ENCODE measurements at regions not wholly inside any gene's neighbourhood (a gene's known extent, or its start where the extent isn't known, plus 50 kb on each side); places are given as distances from the start of the nearest gene placed in this dataset.

- no peak for ATAC-seq
Measured at GRCh38 chr2:155748131-155748530, 584.4 kb downstream of the NR4A2 start.

- ATAC-seq = no peak
Measured at GRCh38 chr2:155747531-155747930, 585.0 kb downstream of the NR4A2 start.

DNA sequence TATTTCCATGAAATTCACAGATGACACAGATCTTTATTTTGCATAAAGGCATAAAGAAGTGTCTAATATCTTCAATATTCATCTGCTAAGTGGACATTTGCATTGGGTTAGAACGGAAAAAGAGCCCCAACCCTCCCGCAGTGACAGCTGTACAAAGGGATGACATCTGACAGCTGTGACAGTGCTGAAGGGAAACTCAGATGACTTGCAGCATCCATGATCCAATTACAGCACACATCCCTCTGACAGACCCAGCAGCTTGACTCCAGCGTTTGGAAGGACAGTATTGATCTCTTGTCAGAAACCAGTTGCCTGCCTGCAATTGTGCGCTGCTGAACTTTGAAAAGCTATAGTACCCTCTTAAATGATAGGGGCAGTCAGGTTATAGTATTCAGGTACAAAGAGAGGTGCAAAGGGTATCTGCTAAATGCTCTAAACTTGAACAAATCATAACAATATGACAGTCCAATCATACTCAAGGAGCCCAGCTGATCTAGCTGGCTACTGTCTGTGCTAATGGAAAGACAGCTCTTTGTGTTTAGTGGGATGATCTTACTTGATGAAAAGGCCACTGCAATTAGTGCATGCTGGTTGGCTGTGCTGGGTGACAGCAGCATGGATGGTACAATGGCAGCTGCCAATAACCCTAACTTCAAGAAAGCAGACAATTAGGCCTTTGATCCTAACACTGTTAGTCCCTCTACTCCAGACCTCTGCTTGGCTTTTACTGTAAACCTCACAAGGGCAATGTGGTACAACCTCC lies 599.2 kb downstream of the NR4A2 start:
- ATAC-seq = no peak

DNA sequence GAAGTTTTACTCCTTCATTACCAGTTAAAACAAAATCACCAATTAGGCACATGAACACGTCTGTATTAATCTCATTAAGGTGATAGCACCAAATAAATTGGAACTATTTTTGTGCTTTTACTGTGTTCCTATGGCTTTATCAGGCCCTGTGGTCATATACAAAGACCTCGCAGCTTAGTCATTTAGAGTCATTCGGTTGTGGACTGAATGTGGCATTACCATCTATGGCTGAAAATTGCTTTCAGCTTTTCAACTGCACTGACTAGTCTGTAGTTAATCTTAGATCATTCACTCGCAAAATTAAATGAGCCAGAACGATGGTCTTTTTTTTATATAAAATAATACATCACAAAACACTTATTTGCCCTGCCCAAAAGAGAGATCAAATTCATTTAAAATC lies 601.7 kb downstream of the NR4A2 start:
- no peak for ATAC-seq

- no peak for ATAC-seq
Measured at GRCh38 chr2:155727187-155727895, 605.2 kb downstream of the NR4A2 start.

GRCh38 chr2:155722290-155722689 lies 610.2 kb downstream of the NR4A2 start:
- no peak for ATAC-seq

GRCh38 chr2:155715705-155716104 lies 616.8 kb downstream of the NR4A2 start:
- ATAC-seq = no peak

DNA sequence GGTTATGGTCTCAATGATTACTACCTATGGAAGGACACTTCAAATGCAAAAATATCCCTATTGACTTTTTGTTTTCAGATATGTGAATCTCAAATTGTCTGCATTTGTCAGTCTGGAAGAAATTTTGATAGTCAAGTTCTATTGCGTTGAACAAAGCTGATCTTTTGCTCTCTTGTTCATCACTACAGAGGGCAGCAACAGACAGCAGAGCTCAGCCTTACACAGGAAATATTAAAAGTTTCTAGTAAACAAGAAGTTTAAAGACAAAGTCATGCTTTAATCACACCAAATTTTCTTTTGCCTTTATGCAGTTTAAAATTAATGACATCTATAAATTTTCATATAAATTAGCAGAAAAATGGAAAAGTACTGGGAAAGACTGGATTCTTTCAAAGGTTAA lies 617.5 kb downstream of the NR4A2 start:
- no peak for ATAC-seq

GRCh38 chr2:155708071-155708470 lies 624.5 kb downstream of the NR4A2 start:
- no peak for ATAC-seq

- ATAC-seq = no peak
Measured at GRCh38 chr2:155703917-155704316, 628.6 kb downstream of the NR4A2 start.

GRCh38 chr2:155703048-155703447 lies 629.5 kb downstream of the NR4A2 start:
- no peak for ATAC-seq

- no peak for ATAC-seq
Measured at GRCh38 chr2:155701721-155702120, 630.8 kb downstream of the NR4A2 start.

GRCh38 chr2:155696571-155696970 lies 636.0 kb downstream of the NR4A2 start:
- ATAC-seq = no peak

GRCh38 chr2:155695505-155695904 lies 637.0 kb downstream of the NR4A2 start:
- ATAC-seq = no peak

- no peak for ATAC-seq
Measured at GRCh38 chr2:155692856-155693255, 639.7 kb downstream of the NR4A2 start.

GRCh38 chr2:155692106-155692505 lies 640.4 kb downstream of the NR4A2 start:
- no peak for ATAC-seq

DNA sequence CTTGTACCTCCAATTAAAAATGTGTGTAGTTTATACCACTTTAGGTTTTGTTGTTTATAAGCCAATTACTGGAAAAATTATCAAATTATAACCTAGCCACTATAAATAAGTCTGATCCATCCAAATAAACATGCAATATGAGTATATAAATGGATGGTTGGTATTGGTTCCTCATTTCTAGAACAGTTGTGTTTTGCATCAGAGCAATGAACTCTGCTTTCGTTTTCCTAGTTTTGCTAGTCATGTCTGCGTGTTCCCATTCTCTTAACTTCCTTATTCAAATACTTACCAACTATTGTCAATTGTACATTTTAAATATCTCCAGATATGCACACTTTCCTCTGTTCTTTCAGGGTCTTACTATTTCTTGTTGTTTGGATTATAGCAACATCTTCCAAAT lies 641.7 kb downstream of the NR4A2 start:
- no peak for ATAC-seq

DNA sequence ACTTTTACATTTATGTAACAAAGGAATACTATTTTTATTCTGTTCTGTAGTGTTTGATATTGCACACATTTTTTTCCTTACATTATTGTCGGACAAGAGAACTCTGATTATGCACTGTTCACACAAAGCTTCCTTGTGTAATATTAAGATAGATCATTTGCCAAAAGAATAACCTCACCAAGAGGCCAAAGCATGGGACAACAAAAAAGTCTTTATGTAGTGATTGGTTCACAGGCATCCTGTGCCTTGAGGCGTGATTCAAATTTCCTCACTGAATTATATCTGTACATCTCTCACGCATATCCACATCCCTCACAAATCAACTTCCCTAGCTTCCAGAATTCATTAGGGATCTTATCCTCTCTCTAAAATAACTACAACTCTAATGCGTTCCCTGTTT lies 642.7 kb downstream of the NR4A2 start:
- no peak for ATAC-seq

DNA sequence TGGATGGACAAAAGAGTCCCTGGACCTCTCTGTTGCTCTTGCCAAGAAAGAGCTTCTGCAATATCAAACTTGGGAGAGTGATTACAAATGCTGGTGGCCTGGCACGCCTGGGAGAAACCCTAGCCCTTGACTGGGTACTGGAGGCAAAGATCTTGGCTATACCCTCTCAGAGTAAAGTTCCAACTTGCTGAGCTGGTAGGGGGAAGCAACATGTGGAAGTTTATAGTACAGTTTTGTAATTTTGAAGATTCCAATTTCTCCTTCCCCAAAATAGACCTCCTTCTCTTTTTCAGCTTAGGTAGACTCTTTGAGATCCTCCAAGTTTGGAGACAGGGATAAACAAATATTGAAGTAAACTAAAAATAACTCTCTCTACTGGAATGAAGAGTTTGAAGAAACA lies 645.3 kb downstream of the NR4A2 start:
- no peak for ATAC-seq

DNA sequence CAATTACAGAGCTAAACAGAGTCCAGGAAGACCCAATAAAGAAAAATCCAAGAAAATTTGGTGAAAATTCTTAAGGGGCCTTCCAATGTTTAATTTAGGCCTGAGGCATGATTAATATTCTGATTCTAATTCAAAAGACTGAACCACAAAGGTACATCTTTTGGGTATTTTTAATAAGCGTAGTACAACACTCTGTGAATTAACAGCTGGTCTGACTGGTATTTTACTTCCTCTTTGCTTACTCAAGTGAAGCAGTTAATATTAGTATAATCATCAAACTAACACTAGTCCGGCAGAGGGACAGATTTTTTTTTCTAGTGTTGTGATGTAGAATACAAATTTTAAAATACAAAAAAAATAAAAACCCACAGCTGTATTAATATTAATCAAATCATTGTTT lies 652.9 kb downstream of the NR4A2 start:
- no peak for ATAC-seq

DNA sequence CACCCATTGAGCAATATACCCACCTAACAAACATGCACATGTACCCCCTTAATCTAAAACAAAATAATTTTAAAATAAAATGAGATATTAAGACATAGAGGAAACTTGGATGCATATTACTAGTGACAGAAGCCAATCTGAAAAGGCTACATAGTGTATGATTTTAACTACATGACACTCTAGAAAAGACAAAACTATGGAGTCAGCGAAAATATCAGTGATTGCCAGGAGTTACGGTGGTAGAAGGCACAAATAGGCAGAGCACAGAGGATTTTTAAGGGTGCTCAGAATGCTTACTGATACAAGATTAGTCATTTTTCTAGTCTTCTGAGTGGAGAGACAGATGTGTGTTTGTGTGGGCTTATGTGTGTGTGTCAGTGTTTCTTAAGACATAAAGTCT lies 656.6 kb downstream of the NR4A2 start:
- ATAC-seq = no peak

GRCh38 chr2:155665704-155666103 lies 666.8 kb downstream of the NR4A2 start:
- ATAC-seq = no peak

GRCh38 chr2:155663265-155663664 lies 669.3 kb downstream of the NR4A2 start:
- ATAC-seq = no peak

DNA sequence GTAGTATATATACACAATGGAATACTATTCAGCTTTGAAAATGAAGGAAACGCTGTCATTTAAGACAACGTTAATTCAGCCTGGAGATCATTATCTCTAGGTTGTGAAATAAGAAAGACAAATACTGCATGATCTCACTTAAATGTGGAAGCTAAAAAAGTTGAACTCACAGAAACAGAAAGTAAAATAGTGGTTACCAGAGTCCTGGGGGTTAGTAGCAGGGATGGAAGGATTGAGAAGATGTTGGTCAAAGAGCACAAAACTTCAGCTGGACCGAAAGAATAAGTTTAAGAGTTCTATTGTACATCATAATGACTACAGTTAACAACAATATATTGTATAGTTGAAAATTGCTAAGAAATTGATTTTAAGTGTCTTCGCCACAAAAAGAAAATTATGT lies 670.3 kb downstream of the NR4A2 start:
- no peak for ATAC-seq

- ATAC-seq = no peak
Measured at GRCh38 chr2:155653176-155653575, 679.3 kb downstream of the NR4A2 start.

Measured in activated CD4-positive, CD25-positive, alpha-beta regulatory T cell treated with anti-CD3 and anti-CD28 coated beads, Interleukin-2, amount 50 U/mL, for 24 hours (primary cell).